RWPE2 (cell line): ENCODE measurements at regions not wholly inside any gene's neighbourhood (a gene's known extent, or its start where the extent isn't known, plus 50 kb on each side); places are given as distances from the start of the nearest gene placed in this dataset.

Experiments used
- ATAC-seq: fragments of 200-7000 bp; cut with Tn5 transposase; 3 replicates; pipeline ENCODE4 v1.9.1; 2021; ENCODE audit warnings: low read depth
- DNase-seq: peaks from one replicate; pipeline ENCODE4 v3.0.0-alpha.2; 2020; ENCODE audit warnings: low spot score
- H3K27ac ChIP-seq: fragments of 450-650 bp; 2 replicates; pipeline ENCODE4 v1.5.1; 2017; ENCODE audit warnings: mild to moderate bottlenecking; ENCODE audit not compliant: poor library complexity, severe bottlenecking
- H3K27me3 ChIP-seq: fragments of 250-450 bp; sonication (Bioruptor Pico); 2 replicates; pipeline ENCODE4 v1.5.1; 2021; ENCODE audit warnings: mild to moderate bottlenecking, moderate library complexity; ENCODE audit not compliant: insufficient read depth, poor library complexity, severe bottlenecking
- H3K36me3 ChIP-seq: fragments of 250-450 bp; sonication (Bioruptor Pico); 2 replicates; pipeline ENCODE4 v1.5.1; 2020; ENCODE audit warnings: low read depth, mild to moderate bottlenecking, moderate library complexity
- H3K4me1 ChIP-seq: fragments of 250-450 bp; sonication (Bioruptor Pico); 2 replicates; pipeline ENCODE4 v1.5.1; 2021; ENCODE audit warnings: mild to moderate bottlenecking, moderate library complexity; ENCODE audit not compliant: insufficient read depth, poor library complexity, severe bottlenecking
- H3K4me3 ChIP-seq: fragments of 250-450 bp; sonication (Bioruptor Pico); 2 replicates; pipeline ENCODE4 v1.5.1; 2021; ENCODE audit warnings: mild to moderate bottlenecking, moderate library complexity; ENCODE audit not compliant: severe bottlenecking
- H3K9me3 ChIP-seq: fragments of 250-450 bp; sonication (Bioruptor Pico); 2 replicates; pipeline ENCODE4 v1.5.1; 2021; ENCODE audit warnings: mild to moderate bottlenecking, moderate library complexity; ENCODE audit not compliant: severe bottlenecking
- CTCF ChIP-seq: fragments of 450-650 bp; IDR thresholded peaks from one replicate; pipeline ENCODE4 v1.5.1; 2017; ENCODE audit warnings: mild to moderate bottlenecking, moderate library complexity; ENCODE audit not compliant: poor library complexity, severe bottlenecking

DNA sequence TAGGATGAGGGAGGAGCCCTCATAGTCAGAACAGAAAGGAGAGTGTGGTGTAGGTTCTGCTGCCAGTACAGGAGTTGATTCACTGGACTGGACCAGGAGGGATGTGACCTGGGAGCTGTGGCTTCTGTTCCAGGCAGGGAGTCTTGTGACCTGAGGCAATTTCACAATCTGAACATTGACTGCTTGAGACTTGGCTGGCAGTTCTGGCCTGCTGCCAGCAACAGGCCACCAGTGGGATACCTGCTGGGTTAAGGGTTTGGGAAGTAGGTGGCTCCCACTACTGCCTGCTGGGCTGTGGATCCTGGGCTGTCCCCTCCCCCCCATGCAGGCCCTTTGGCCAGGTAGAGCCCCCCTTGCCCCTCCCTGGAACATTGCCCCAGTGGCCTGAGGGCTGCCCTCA is 268.6 kb upstream of the ARRDC3 start:
- no peak overlapping the region for H3K4me3 ChIP-seq
- ATAC-seq (no peak), DNase-seq (no peak)
- H3K4me1 ChIP-seq, result no peaks in the 10 kb centered on the region
- TF ChIP-seq CTCF, result no peak
- no peaks in the 10 kb centered on the region for H3K9me3 ChIP-seq
- no peaks in the 10 kb centered on the region for H3K36me3 ChIP-seq
- no peak overlapping the region for H3K27ac ChIP-seq
- H3K27me3 ChIP-seq, result peaks cover 5% of the 10 kb centered on the region

DNA sequence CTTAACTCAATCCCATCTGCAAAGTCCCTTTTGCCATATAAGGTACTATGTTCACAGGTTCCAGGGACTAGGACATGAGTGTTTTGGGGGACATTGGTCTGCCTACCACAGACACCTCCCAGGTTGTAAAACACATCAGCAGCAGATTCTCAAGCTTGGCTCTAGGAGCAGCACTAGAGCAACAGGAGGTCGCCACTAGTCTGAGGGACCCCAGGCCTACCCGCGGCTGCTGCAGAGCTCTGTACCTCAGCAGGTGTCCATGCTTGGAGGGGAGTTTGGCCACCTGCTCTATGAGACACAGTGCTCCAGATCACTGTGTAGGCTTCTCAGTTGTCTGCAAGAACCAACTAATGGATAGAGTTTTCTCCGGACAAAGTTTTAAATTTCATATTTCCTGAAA is 262.2 kb upstream of the ARRDC3 start:
- no peak for TF ChIP-seq CTCF
- no peak for DNase-seq
- no peaks in the 10 kb centered on the region for H3K4me1 ChIP-seq
- no peak for ATAC-seq
- H3K36me3 ChIP-seq, result no peaks in the 10 kb centered on the region
- H3K4me3 ChIP-seq, result no peak overlapping the region
- H3K27ac ChIP-seq, result no peak overlapping the region
- peaks cover 4% of the 10 kb centered on the region for H3K27me3 ChIP-seq
- no peaks in the 10 kb centered on the region for H3K9me3 ChIP-seq

- H3K27me3 ChIP-seq, result peaks cover 8% of the 10 kb centered on the region
- no peak overlapping the region for H3K27ac ChIP-seq
- no peaks in the 10 kb centered on the region for H3K4me1 ChIP-seq
- no peaks in the 10 kb centered on the region for H3K9me3 ChIP-seq
- DNase-seq, result no peak
- TF ChIP-seq CTCF, result no peak
- 0 out of 3 replicates have a peak, but pooled peaks have one; percentile 29 for ATAC-seq
- H3K4me3 ChIP-seq, result no peak overlapping the region
- H3K36me3 ChIP-seq, result no peaks in the 10 kb centered on the region
Observed at GRCh38 chr5:91643797-91644196, 260.7 kb upstream of the ARRDC3 start.

GRCh38 chr5:91642581-91642980 is 259.5 kb upstream of the ARRDC3 start:
- H3K4me1 ChIP-seq, result no peaks in the 10 kb centered on the region
- no peak overlapping the region for H3K27ac ChIP-seq
- no peaks in the 10 kb centered on the region for H3K36me3 ChIP-seq
- H3K27me3 ChIP-seq, result peaks cover 8% of the 10 kb centered on the region
- ATAC-seq, result no peak
- no peak for TF ChIP-seq CTCF
- H3K4me3 ChIP-seq, result no peak overlapping the region
- DNase-seq, result no peak
- H3K9me3 ChIP-seq, result no peaks in the 10 kb centered on the region

DNA sequence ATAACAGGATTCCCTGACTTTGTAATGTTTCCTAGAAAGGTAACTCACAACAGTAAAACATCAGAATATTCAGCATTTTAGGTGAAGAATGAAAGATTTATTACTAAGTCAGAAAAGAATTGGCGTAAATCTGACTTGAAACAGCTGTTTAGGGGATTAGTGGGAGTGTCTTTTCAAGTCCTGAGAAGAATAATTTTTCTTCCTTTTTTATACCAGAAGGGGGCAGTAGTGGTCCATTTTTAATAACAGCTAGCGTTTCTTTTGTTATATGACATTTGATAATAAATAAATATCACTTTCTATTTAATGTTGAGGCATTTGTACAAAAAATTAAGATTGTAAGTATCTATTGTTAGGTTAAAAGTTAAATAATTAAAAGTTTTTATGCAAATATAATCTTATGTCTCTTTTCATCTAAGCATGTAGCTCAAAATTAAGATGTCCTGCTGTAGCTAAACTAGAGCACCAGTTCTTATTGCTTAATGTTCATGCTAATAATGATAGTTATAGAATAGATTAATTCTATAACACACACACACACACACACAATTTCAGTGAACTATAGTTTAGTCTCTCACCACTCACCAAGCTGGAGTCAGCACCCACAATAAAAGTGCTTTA is 258.7 kb upstream of the ARRDC3 start:
- H3K27ac ChIP-seq, result no peak overlapping the region
- ATAC-seq (no peak), DNase-seq (no peak)
- peaks cover 11% of the 10 kb centered on the region for H3K27me3 ChIP-seq
- H3K9me3 ChIP-seq, result no peaks in the 10 kb centered on the region
- H3K36me3 ChIP-seq, result no peaks in the 10 kb centered on the region
- H3K4me3 ChIP-seq, result no peak overlapping the region
- H3K4me1 ChIP-seq, result no peaks in the 10 kb centered on the region
- TF ChIP-seq CTCF, result peak; percentile 93
